GM23248 (cell line): ENCODE measurements at regions not wholly inside any gene's neighbourhood (a gene's known extent, or its start where the extent isn't known, plus 50 kb on each side); places are given as distances from the start of the nearest gene placed in this dataset.

Experiments
- EZH2 ChIP-seq: fragments of 200-600 bp; sonication (generic); IDR thresholded peaks from 2 replicates; pipeline ENCODE4 v1.6.1; 2018; ENCODE audit warnings: antibody characterized with exemption, mild to moderate bottlenecking; ENCODE audit not compliant: insufficient read depth, poor library complexity, severe bottlenecking
- EZH2phosphoT487 ChIP-seq: fragments of 200-600 bp; sonication (generic); IDR thresholded peaks from 2 replicates; pipeline ENCODE4 v1.6.1; 2018; ENCODE audit warnings: antibody characterized with exemption, moderate library complexity, mild to moderate bottlenecking, low read depth; ENCODE audit not compliant: insufficient read depth

GRCh38 chr5:179472641-179473040 is 77.7 kb upstream of the RUFY1 start:
- TF ChIP-seq EZH2 (no peak), EZH2phosphoT487 (no peak)
